Loucy (cell line): ENCODE measurements at regions not wholly inside any gene's neighbourhood (a gene's known extent, or its start where the extent isn't known, plus 50 kb on each side); places are given as distances from the start of the nearest gene placed in this dataset.

Source experiments
- H2AFZ ChIP-seq: fragments of 200-600 bp; sonication (generic); 2 replicates; pipeline ENCODE4 v1.6.0; 2016; ENCODE audit warnings: antibody characterized with exemption, mild to moderate bottlenecking, low read length, moderate library complexity
- H3F3A ChIP-seq: fragments of 200-600 bp; 2 replicates; pipeline ENCODE4 v1.6.0; 2016; ENCODE audit warnings: antibody characterized with exemption, low read depth, mild to moderate bottlenecking
- H3K27me3 ChIP-seq: fragments of 200-600 bp; sonication (generic); 2 replicates; pipeline ENCODE4 v1.6.1; 2014; ENCODE audit warnings: low read length, mild to moderate bottlenecking; ENCODE audit not compliant: insufficient read depth, poor library complexity, severe bottlenecking
- H3K36me3 ChIP-seq: fragments of 200-600 bp; sonication (generic); 2 replicates; pipeline ENCODE4 v1.6.1; 2016; ENCODE audit warnings: low read length; ENCODE audit not compliant: insufficient read depth
- H3K4me1 ChIP-seq: fragments of 200-600 bp; sonication (generic); 2 replicates; pipeline ENCODE4 v1.5.1; 2014; ENCODE audit warnings: low read length, mild to moderate bottlenecking; ENCODE audit not compliant: insufficient read depth, poor library complexity, severe bottlenecking
- H3K4me2 ChIP-seq: fragments of 200-600 bp; sonication (generic); 2 replicates; pipeline ENCODE4 v1.6.0; 2014; ENCODE audit warnings: antibody characterized with exemption, low read length, low read depth, mild to moderate bottlenecking; ENCODE audit not compliant: poor library complexity, severe bottlenecking
- H3K4me3 ChIP-seq: fragments of 200-600 bp; sonication (generic); 2 replicates; pipeline ENCODE4 v1.5.1; 2014; ENCODE audit warnings: low read length, mild to moderate bottlenecking, mixed read lengths; ENCODE audit not compliant: poor library complexity, severe bottlenecking
- H3K79me2 ChIP-seq: fragments of 200-600 bp; sonication (generic); 2 replicates; pipeline ENCODE4 v1.6.1; 2014; ENCODE audit warnings: low read length; ENCODE audit not compliant: insufficient read depth
- H3K9ac ChIP-seq: fragments of 200-600 bp; sonication (generic); 2 replicates; pipeline ENCODE4 v1.6.0; 2014; ENCODE audit warnings: mild to moderate bottlenecking, low read depth, low read length, moderate library complexity; ENCODE audit not compliant: poor library complexity, severe bottlenecking
- H3K9me2 ChIP-seq: fragments of 200-600 bp; sonication (generic); replicated peaks from 2 replicates; pipeline ENCODE4 v1.6.1; 2016; ENCODE audit warnings: low read depth, low read length, mixed read lengths
- H3K9me3 ChIP-seq: fragments of 200-600 bp; sonication (generic); 2 replicates; pipeline ENCODE4 v1.6.1; 2014; ENCODE audit warnings: mild to moderate bottlenecking, antibody characterized with exemption, low read length, low read depth; ENCODE audit not compliant: insufficient read depth
- H4K20me1 ChIP-seq: fragments of 200-600 bp; sonication (generic); 2 replicates; pipeline ENCODE4 v1.6.0; 2014; ENCODE audit warnings: antibody characterized with exemption, low read length, mild to moderate bottlenecking; ENCODE audit not compliant: insufficient read depth, poor library complexity, severe bottlenecking
- EZH2phosphoT487 ChIP-seq: fragments of 200-600 bp; IDR thresholded peaks from 2 replicates; pipeline ENCODE4 v1.6.1; 2018; ENCODE audit warnings: antibody characterized with exemption, mild to moderate bottlenecking, moderate library complexity, borderline replicate concordance
- TF ChIP-seq, protein P1 (sequence below): fragments of 200-600 bp; sonication (generic); conservative IDR thresholded peaks from 2 replicates; pipeline ENCODE4 v1.5.1; 2014; ENCODE audit warnings: mild to moderate bottlenecking, antibody characterized with exemption, low read length

DNA sequence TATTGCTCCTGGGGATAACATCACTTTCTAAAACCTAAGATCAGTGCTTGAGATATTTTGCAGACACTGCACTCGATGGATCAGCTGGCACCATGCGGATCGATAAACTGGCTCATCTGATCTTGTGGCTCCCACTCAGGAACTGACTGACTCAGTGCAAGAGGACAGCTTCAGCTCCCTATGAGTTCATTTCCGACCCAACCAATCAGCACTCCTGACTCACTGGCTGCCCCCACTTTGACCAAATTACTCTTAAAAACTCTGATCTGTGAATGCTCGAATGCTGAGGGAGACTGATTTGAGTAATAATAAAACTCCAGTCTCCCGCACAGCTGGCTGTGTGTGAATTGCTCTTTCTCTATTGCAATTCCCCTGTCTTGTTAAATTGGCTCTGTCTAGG, 110.1 kb downstream of the ANAPC4 start:
- H3K4me3 ChIP-seq = no peak overlapping the region
- peaks cover 8% of the 10 kb centered on the region; the same call in 1 of the 2 replicates for H3K9me3 ChIP-seq
- no peaks in the 10 kb centered on the region for H3F3A ChIP-seq
- H3K27me3 ChIP-seq = no peaks in the 10 kb centered on the region
- no peak overlapping the region for H3K9ac ChIP-seq
- no peaks in the 10 kb centered on the region for H4K20me1 ChIP-seq
- TF ChIP-seq, protein P1, sequence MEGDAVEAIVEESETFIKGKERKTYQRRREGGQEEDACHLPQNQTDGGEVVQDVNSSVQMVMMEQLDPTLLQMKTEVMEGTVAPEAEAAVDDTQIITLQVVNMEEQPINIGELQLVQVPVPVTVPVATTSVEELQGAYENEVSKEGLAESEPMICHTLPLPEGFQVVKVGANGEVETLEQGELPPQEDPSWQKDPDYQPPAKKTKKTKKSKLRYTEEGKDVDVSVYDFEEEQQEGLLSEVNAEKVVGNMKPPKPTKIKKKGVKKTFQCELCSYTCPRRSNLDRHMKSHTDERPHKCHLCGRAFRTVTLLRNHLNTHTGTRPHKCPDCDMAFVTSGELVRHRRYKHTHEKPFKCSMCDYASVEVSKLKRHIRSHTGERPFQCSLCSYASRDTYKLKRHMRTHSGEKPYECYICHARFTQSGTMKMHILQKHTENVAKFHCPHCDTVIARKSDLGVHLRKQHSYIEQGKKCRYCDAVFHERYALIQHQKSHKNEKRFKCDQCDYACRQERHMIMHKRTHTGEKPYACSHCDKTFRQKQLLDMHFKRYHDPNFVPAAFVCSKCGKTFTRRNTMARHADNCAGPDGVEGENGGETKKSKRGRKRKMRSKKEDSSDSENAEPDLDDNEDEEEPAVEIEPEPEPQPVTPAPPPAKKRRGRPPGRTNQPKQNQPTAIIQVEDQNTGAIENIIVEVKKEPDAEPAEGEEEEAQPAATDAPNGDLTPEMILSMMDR = no peak
- TF ChIP-seq EZH2phosphoT487 = no peak
- no peak overlapping the region for H2AFZ ChIP-seq
- H3K36me3 ChIP-seq = no peaks in the 10 kb centered on the region
- no peaks in the 10 kb centered on the region for H3K9me2 ChIP-seq
- no peaks in the 10 kb centered on the region for H3K4me1 ChIP-seq
- no peak overlapping the region for H3K4me2 ChIP-seq
- no peaks in the 10 kb centered on the region for H3K79me2 ChIP-seq

DNA sequence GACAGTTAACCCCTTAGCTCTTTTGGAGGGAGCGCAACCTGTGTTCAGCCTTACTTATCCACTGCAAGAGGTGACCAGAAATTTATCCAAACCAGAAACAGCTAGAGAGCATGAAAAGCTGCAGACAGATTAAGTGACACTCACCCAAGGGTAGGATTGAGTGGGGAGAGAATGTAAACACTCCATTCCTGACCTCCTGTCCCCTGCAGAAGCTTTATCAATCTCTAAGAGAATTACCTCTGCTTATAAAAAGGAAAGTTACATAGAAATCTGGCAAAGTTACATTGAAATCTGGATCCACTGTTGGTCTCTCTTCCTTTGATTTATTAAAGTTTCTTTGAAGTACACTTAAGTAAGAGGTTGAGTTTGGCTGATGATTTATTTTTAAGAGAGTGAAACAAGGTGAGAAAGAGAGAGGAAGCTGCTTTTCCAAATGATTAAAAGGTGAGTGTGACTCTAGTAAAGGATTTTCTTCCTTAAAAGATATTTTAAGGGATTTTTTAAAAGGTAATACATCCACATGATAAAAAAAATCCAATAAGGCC, 112.3 kb downstream of the ANAPC4 start:
- H2AFZ ChIP-seq = no peak overlapping the region
- no peaks in the 10 kb centered on the region for H3K27me3 ChIP-seq
- H3K4me1 ChIP-seq = no peaks in the 10 kb centered on the region
- no peaks in the 10 kb centered on the region for H3F3A ChIP-seq
- H3K79me2 ChIP-seq = no peaks in the 10 kb centered on the region
- H3K9me3 ChIP-seq = peaks cover 8% of the 10 kb centered on the region; the same call in 1 of the 2 replicates
- H3K9ac ChIP-seq = no peak overlapping the region
- no peaks in the 10 kb centered on the region for H4K20me1 ChIP-seq
- no peaks in the 10 kb centered on the region for H3K9me2 ChIP-seq
- TF ChIP-seq, protein P1 = no peak
- TF ChIP-seq EZH2phosphoT487 = no peak
- H3K36me3 ChIP-seq = no peaks in the 10 kb centered on the region
- H3K4me3 ChIP-seq = no peak overlapping the region
- no peak overlapping the region for H3K4me2 ChIP-seq

- H3K36me3 ChIP-seq = no peaks in the 10 kb centered on the region
- H3K9me2 ChIP-seq = no peaks in the 10 kb centered on the region
- H3K79me2 ChIP-seq = no peaks in the 10 kb centered on the region
- no peaks in the 10 kb centered on the region for H3K27me3 ChIP-seq
- H4K20me1 ChIP-seq = no peaks in the 10 kb centered on the region
- no peak overlapping the region for H3K4me3 ChIP-seq
- no peaks in the 10 kb centered on the region for H3F3A ChIP-seq
- no peaks in the 10 kb centered on the region for H3K4me1 ChIP-seq
- H2AFZ ChIP-seq = no peak overlapping the region
- H3K9ac ChIP-seq = no peak overlapping the region
- no peak overlapping the region for H3K4me2 ChIP-seq
- H3K9me3 ChIP-seq = no peaks in the 10 kb centered on the region
- TF ChIP-seq, protein P1 = no peak
- TF ChIP-seq EZH2phosphoT487 = no peak
Observed at GRCh38 chr4:25493466-25493865, 116.4 kb downstream of the ANAPC4 start.
